ENCODE measurements at regions not wholly inside any gene's neighbourhood (a gene's known extent, or its start where the extent isn't known, plus 50 kb on each side); places are given as distances from the start of the nearest gene placed in this dataset.

- POLR2A ChIA-PET: no interaction called here
- no peak overlapping the region for H3K4me3 Mint-ChIP-seq
Measured at GRCh38 chr6:153503810-153504209, 372.7 kb upstream of the RGS17 start.

GRCh38 chr6:153493501-153493900 lies 362.4 kb upstream of the RGS17 start:
- no peak overlapping the region for H3K27ac ChIP-seq (ENCODE audit: low read length)
- ATAC-seq (replicated peaks in 1 of 4) (no peak), DNase-seq (no peak)
- peaks cover 0 to 17% (median 0%) of the 10 kb centered on the region in 3 donors for H3K9me3 Mint-ChIP-seq
- H3K4me3 ChIP-seq (ENCODE audit: control insufficient read depth in 1 of 2, extremely low read depth in 1 of 2, low read length in 1 of 2): no peak overlapping the region
- ChIA-PET POLR2A (no interaction called here), CTCF (no interaction called here)
- no peaks in the 10 kb centered on the region for H3K36me3 ChIP-seq (ENCODE audit: control insufficient read depth in 2 of 2, extremely low read depth in 1 of 2, insufficient read depth in 1 of 2, low read length in 1 of 2)
- H3K27me3 ChIP-seq (replicated peaks in 1 of 2; ENCODE audit: control insufficient read depth in 2 of 2, extremely low read depth in 1 of 2, insufficient read depth in 2 of 2, low read length in 1 of 2): no peaks in the 10 kb centered on the region
- H3K27me3 Mint-ChIP-seq: peaks cover 0 to 4% of the 10 kb centered on the region in 2 donors
- no peaks in the 10 kb centered on the region for H3K9me3 ChIP-seq
- H3K4me3 Mint-ChIP-seq: no peak overlapping the region
- H3K4me1 ChIP-seq (ENCODE audit: control insufficient read depth in 1 of 2, extremely low read depth in 1 of 2, insufficient read depth in 2 of 2, low read length in 2 of 2): no peaks in the 10 kb centered on the region
- H3K27ac Mint-ChIP-seq: no peak overlapping the region
- no peaks in the 10 kb centered on the region for H3K4me1 Mint-ChIP-seq
- H3K36me3 Mint-ChIP-seq: no peaks in the 10 kb centered on the region
- no CpG with 5 or more reads among the region's 2 CpGs for WGBS (ENCODE audit: insufficient coverage)

More at GRCh38 chr6:153503810-153504209, 372.7 kb upstream of the RGS17 start:
- Histone ChIP-seq H3K4me3 (ENCODE audit: control insufficient read depth in 1 of 2, extremely low read depth in 1 of 2, low read length in 1 of 2) (no peak overlapping the region), H3K9me3 (no peaks in the 10 kb centered on the region), H3K27me3 (replicated peaks in 1 of 2; ENCODE audit: control insufficient read depth in 2 of 2, extremely low read depth in 1 of 2, insufficient read depth in 2 of 2, low read length in 1 of 2) (no peaks in the 10 kb centered on the region), H3K4me1 (ENCODE audit: control insufficient read depth in 1 of 2, extremely low read depth in 1 of 2, insufficient read depth in 2 of 2, low read length in 2 of 2) (no peaks in the 10 kb centered on the region), H3K36me3 (ENCODE audit: control insufficient read depth in 2 of 2, extremely low read depth in 1 of 2, insufficient read depth in 1 of 2, low read length in 1 of 2) (no peaks in the 10 kb centered on the region), H3K27ac (ENCODE audit: low read length) (no peak overlapping the region)
- CTCF ChIA-PET: no interaction called here
- Mint-ChIP-seq H3K4me1 (no peaks in the 10 kb centered on the region), H3K9me3 (peaks cover 0 to 3% (median 0%) of the 10 kb centered on the region in 3 donors), H3K36me3 (no peaks in the 10 kb centered on the region), H3K27ac (no peak overlapping the region), H3K27me3 (no peaks in the 10 kb centered on the region)
- no peak for DNase-seq
- 80% methylated on average over 1 of the region's 4 CpGs for WGBS (ENCODE audit: insufficient coverage)
- ATAC-seq (replicated peaks in 1 of 4): no peak

GRCh38 chr6:153489479-153489878 lies 358.4 kb upstream of the RGS17 start:
- CTCF ChIA-PET: no interaction called here
- Histone ChIP-seq H3K4me1 (ENCODE audit: control insufficient read depth in 1 of 2, extremely low read depth in 1 of 2, insufficient read depth in 2 of 2, low read length in 2 of 2) (no peaks in the 10 kb centered on the region), H3K36me3 (ENCODE audit: control insufficient read depth in 2 of 2, extremely low read depth in 1 of 2, insufficient read depth in 1 of 2, low read length in 1 of 2) (no peaks in the 10 kb centered on the region), H3K27ac (ENCODE audit: low read length) (no peak overlapping the region), H3K27me3 (replicated peaks in 1 of 2; ENCODE audit: control insufficient read depth in 2 of 2, extremely low read depth in 1 of 2, insufficient read depth in 2 of 2, low read length in 1 of 2) (no peaks in the 10 kb centered on the region), H3K9me3 (no peaks in the 10 kb centered on the region), H3K4me3 (ENCODE audit: control insufficient read depth in 1 of 2, extremely low read depth in 1 of 2, low read length in 1 of 2) (no peak overlapping the region)
- no peak overlapping the region for H3K27ac Mint-ChIP-seq
- ATAC-seq (replicated peaks in 1 of 4) (no peak), DNase-seq (no peak)
- no peak overlapping the region for H3K4me3 Mint-ChIP-seq
- no peaks in the 10 kb centered on the region for H3K4me1 Mint-ChIP-seq
- peaks cover 0 to 13% (median 0%) of the 10 kb centered on the region in 3 donors for H3K9me3 Mint-ChIP-seq
- H3K27me3 Mint-ChIP-seq: peaks cover 0 to 4% of the 10 kb centered on the region in 2 donors
- POLR2A ChIA-PET: no interaction called here
- H3K36me3 Mint-ChIP-seq: no peaks in the 10 kb centered on the region
- 80% methylated on average over 2 of the region's 4 CpGs for WGBS (ENCODE audit: insufficient coverage)

- no peak overlapping the region for H3K4me3 Mint-ChIP-seq
- no peaks in the 10 kb centered on the region for H3K4me1 Mint-ChIP-seq
- no peak for ATAC-seq (replicated peaks in 1 of 4)
- no peak for DNase-seq
- WGBS (ENCODE audit: insufficient coverage): no CpG with 5 or more reads among the region's 1 CpG
- H3K4me1 ChIP-seq (ENCODE audit: control insufficient read depth in 1 of 2, extremely low read depth in 1 of 2, insufficient read depth in 2 of 2, low read length in 2 of 2): no peaks in the 10 kb centered on the region
- H3K9me3 Mint-ChIP-seq: peaks cover 0 to 13% (median 0%) of the 10 kb centered on the region in 3 donors
- H3K27me3 ChIP-seq (replicated peaks in 1 of 2; ENCODE audit: control insufficient read depth in 2 of 2, extremely low read depth in 1 of 2, insufficient read depth in 2 of 2, low read length in 1 of 2): no peaks in the 10 kb centered on the region
- ChIA-PET CTCF (no interaction called here), POLR2A (no interaction called here)
- no peaks in the 10 kb centered on the region for H3K36me3 ChIP-seq (ENCODE audit: control insufficient read depth in 2 of 2, extremely low read depth in 1 of 2, insufficient read depth in 1 of 2, low read length in 1 of 2)
- no peaks in the 10 kb centered on the region for H3K36me3 Mint-ChIP-seq
- no peak overlapping the region for H3K27ac ChIP-seq (ENCODE audit: low read length)
- peaks cover 0 to 4% of the 10 kb centered on the region in 2 donors for H3K27me3 Mint-ChIP-seq
- H3K4me3 ChIP-seq (ENCODE audit: control insufficient read depth in 1 of 2, extremely low read depth in 1 of 2, low read length in 1 of 2): no peak overlapping the region
- no peak overlapping the region for H3K27ac Mint-ChIP-seq
- no peaks in the 10 kb centered on the region for H3K9me3 ChIP-seq
Measured at GRCh38 chr6:153488267-153488666, 357.2 kb upstream of the RGS17 start.

GRCh38 chr6:153485072-153485471 lies 354.0 kb upstream of the RGS17 start:
- Mint-ChIP-seq H3K4me1 (no peaks in the 10 kb centered on the region), H3K27me3 (peaks cover 0 to 4% of the 10 kb centered on the region in 2 donors), H3K9me3 (peaks cover 0 to 13% (median 0%) of the 10 kb centered on the region in 3 donors), H3K27ac (no peak overlapping the region), H3K36me3 (no peaks in the 10 kb centered on the region), H3K4me3 (no peak overlapping the region)
- ChIA-PET CTCF (no interaction called here), POLR2A (no interaction called here)
- H3K9me3 ChIP-seq: no peaks in the 10 kb centered on the region
- no peaks in the 10 kb centered on the region for H3K36me3 ChIP-seq (ENCODE audit: control insufficient read depth in 2 of 2, extremely low read depth in 1 of 2, insufficient read depth in 1 of 2, low read length in 1 of 2)
- no peak overlapping the region for H3K4me3 ChIP-seq (ENCODE audit: control insufficient read depth in 1 of 2, extremely low read depth in 1 of 2, low read length in 1 of 2)
- ATAC-seq (replicated peaks in 1 of 4) (no peak), DNase-seq (no peak)
- H3K27me3 ChIP-seq (replicated peaks in 1 of 2; ENCODE audit: control insufficient read depth in 2 of 2, extremely low read depth in 1 of 2, insufficient read depth in 2 of 2, low read length in 1 of 2): no peaks in the 10 kb centered on the region
- no peaks in the 10 kb centered on the region for H3K4me1 ChIP-seq (ENCODE audit: control insufficient read depth in 1 of 2, extremely low read depth in 1 of 2, insufficient read depth in 2 of 2, low read length in 2 of 2)
- H3K27ac ChIP-seq (ENCODE audit: low read length): no peak overlapping the region
- WGBS (ENCODE audit: insufficient coverage): no CpG with 5 or more reads among the region's 1 CpG

GRCh38 chr6:153484056-153484455 lies 353.0 kb upstream of the RGS17 start:
- POLR2A ChIA-PET: no interaction called here
- Histone ChIP-seq H3K9me3 (no peaks in the 10 kb centered on the region), H3K4me3 (ENCODE audit: control insufficient read depth in 1 of 2, extremely low read depth in 1 of 2, low read length in 1 of 2) (no peak overlapping the region), H3K4me1 (ENCODE audit: control insufficient read depth in 1 of 2, extremely low read depth in 1 of 2, insufficient read depth in 2 of 2, low read length in 2 of 2) (no peaks in the 10 kb centered on the region), H3K27me3 (replicated peaks in 1 of 2; ENCODE audit: control insufficient read depth in 2 of 2, extremely low read depth in 1 of 2, insufficient read depth in 2 of 2, low read length in 1 of 2) (no peaks in the 10 kb centered on the region), H3K36me3 (ENCODE audit: control insufficient read depth in 2 of 2, extremely low read depth in 1 of 2, insufficient read depth in 1 of 2, low read length in 1 of 2) (no peaks in the 10 kb centered on the region), H3K27ac (ENCODE audit: low read length) (no peak overlapping the region)
- H3K4me3 Mint-ChIP-seq: no peak overlapping the region
- CTCF ChIA-PET: no interaction called here
- H3K9me3 Mint-ChIP-seq: peaks cover 0 to 6% (median 0%) of the 10 kb centered on the region in 3 donors
- DNase-seq (no peak), ATAC-seq (replicated peaks in 1 of 4) (no peak)
- no peaks in the 10 kb centered on the region for H3K27me3 Mint-ChIP-seq
- H3K36me3 Mint-ChIP-seq: no peaks in the 10 kb centered on the region
- H3K4me1 Mint-ChIP-seq: no peaks in the 10 kb centered on the region
- no peak overlapping the region for H3K27ac Mint-ChIP-seq
- WGBS (ENCODE audit: insufficient coverage): no CpG with 5 or more reads among the region's 1 CpG

GRCh38 chr6:153476243-153476642 lies 345.2 kb upstream of the RGS17 start:
- ATAC-seq (replicated peaks in 1 of 4): no peak
- H3K4me1 Mint-ChIP-seq: no peaks in the 10 kb centered on the region
- H3K9me3 ChIP-seq: no peaks in the 10 kb centered on the region
- no peaks in the 10 kb centered on the region for H3K27me3 ChIP-seq (replicated peaks in 1 of 2; ENCODE audit: control insufficient read depth in 2 of 2, extremely low read depth in 1 of 2, insufficient read depth in 2 of 2, low read length in 1 of 2)
- H3K27me3 Mint-ChIP-seq: no peaks in the 10 kb centered on the region
- ChIA-PET CTCF (no interaction called here), POLR2A (no interaction called here)
- H3K4me3 ChIP-seq (ENCODE audit: control insufficient read depth in 1 of 2, extremely low read depth in 1 of 2, low read length in 1 of 2): no peak overlapping the region
- H3K36me3 ChIP-seq (ENCODE audit: control insufficient read depth in 2 of 2, extremely low read depth in 1 of 2, insufficient read depth in 1 of 2, low read length in 1 of 2): no peaks in the 10 kb centered on the region
- H3K4me3 Mint-ChIP-seq: no peak overlapping the region
- H3K4me1 ChIP-seq (ENCODE audit: control insufficient read depth in 1 of 2, extremely low read depth in 1 of 2, insufficient read depth in 2 of 2, low read length in 2 of 2): no peaks in the 10 kb centered on the region
- WGBS (ENCODE audit: insufficient coverage): no CpG with 5 or more reads among the region's 6 CpGs
- H3K27ac ChIP-seq (ENCODE audit: low read length): no peak overlapping the region
- DNase-seq: no peak
- H3K27ac Mint-ChIP-seq: no peak overlapping the region
- H3K36me3 Mint-ChIP-seq: no peaks in the 10 kb centered on the region
- H3K9me3 Mint-ChIP-seq: peaks cover 0 to 4% (median 0%) of the 10 kb centered on the region in 3 donors
